ENCODE measurements at regions not wholly inside any gene's neighbourhood (a gene's known extent, or its start where the extent isn't known, plus 50 kb on each side); places are given as distances from the start of the nearest gene placed in this dataset.

- H4K20me1 ChIP-seq (ENCODE audit: control insufficient read depth, insufficient read depth, low read depth, low read length), result no peaks in the 10 kb centered on the region
- no peaks in the 10 kb centered on the region for H3K79me2 ChIP-seq (ENCODE audit: control insufficient read depth, low read length)
- TF ChIP-seq EZH2phosphoT487 (IDR thresholded peaks at IDR 0.05; ENCODE audit: borderline replicate concordance, low read length) (no peak), CTCF (IDR thresholded peaks at IDR 0.05; ENCODE audit: low read depth, low read length, poor library complexity, severe bottlenecking) (no peak)
- H3K36me3 ChIP-seq (ENCODE audit: control insufficient read depth, low read length), result no peaks in the 10 kb centered on the region
- no peaks in the 10 kb centered on the region for H3K4me1 ChIP-seq (ENCODE audit: control insufficient read depth, low read length)
- H3K4me3 ChIP-seq (ENCODE audit: low read length), result no peak overlapping the region
- H3K27me3 ChIP-seq (ENCODE audit: control insufficient read depth, low read length), result 0 out of 2 replicates have a peak, but pooled peaks cover 3% of the 10 kb centered on the region
- H3F3A ChIP-seq (ENCODE audit: control insufficient read depth, insufficient read depth), result no peaks in the 10 kb centered on the region
- H3K4me2 ChIP-seq (ENCODE audit: low read length), result no peak overlapping the region
- no peaks in the 10 kb centered on the region for H3K9me3 ChIP-seq (ENCODE audit: control insufficient read depth, insufficient read depth, low read length)
- no peaks in the 10 kb centered on the region for H3K9me2 ChIP-seq (replicated peaks; ENCODE audit: control insufficient read depth, low read length)
- no peak overlapping the region for H3K27ac ChIP-seq (ENCODE audit: low read depth, low read length)
Observed at GRCh38 chr14:59037620-59038019, 150.8 kb upstream of the DAAM1 start.

GRCh38 chr14:59038746-59039145, 149.7 kb upstream of the DAAM1 start:
- Histone ChIP-seq H3K27ac (ENCODE audit: low read depth, low read length) (no peak overlapping the region), H3K27me3 (ENCODE audit: control insufficient read depth, low read length) (no peaks in the 10 kb centered on the region), H3K79me2 (ENCODE audit: control insufficient read depth, low read length) (no peaks in the 10 kb centered on the region), H3K4me1 (ENCODE audit: control insufficient read depth, low read length) (no peaks in the 10 kb centered on the region), H3K4me3 (ENCODE audit: low read length) (no peak overlapping the region), H4K20me1 (ENCODE audit: control insufficient read depth, insufficient read depth, low read depth, low read length) (no peaks in the 10 kb centered on the region), H3K4me2 (ENCODE audit: low read length) (no peak overlapping the region), H3F3A (ENCODE audit: control insufficient read depth, insufficient read depth) (no peaks in the 10 kb centered on the region), H3K9me2 (replicated peaks; ENCODE audit: control insufficient read depth, low read length) (no peaks in the 10 kb centered on the region), H3K9me3 (ENCODE audit: control insufficient read depth, insufficient read depth, low read length) (no peaks in the 10 kb centered on the region), H3K36me3 (ENCODE audit: control insufficient read depth, low read length) (no peaks in the 10 kb centered on the region)
- TF ChIP-seq EZH2phosphoT487 (IDR thresholded peaks at IDR 0.05; ENCODE audit: borderline replicate concordance, low read length) (no peak), CTCF (IDR thresholded peaks at IDR 0.05; ENCODE audit: low read depth, low read length, poor library complexity, severe bottlenecking) (no peak)

- Histone ChIP-seq H3K9me3 (ENCODE audit: control insufficient read depth, insufficient read depth, low read length) (no peaks in the 10 kb centered on the region), H3F3A (ENCODE audit: control insufficient read depth, insufficient read depth) (no peaks in the 10 kb centered on the region), H3K79me2 (ENCODE audit: control insufficient read depth, low read length) (no peaks in the 10 kb centered on the region), H3K9me2 (replicated peaks; ENCODE audit: control insufficient read depth, low read length) (no peaks in the 10 kb centered on the region), H3K4me3 (ENCODE audit: low read length) (no peak overlapping the region), H3K36me3 (ENCODE audit: control insufficient read depth, low read length) (no peaks in the 10 kb centered on the region), H3K27ac (ENCODE audit: low read depth, low read length) (no peak overlapping the region), H3K4me1 (ENCODE audit: control insufficient read depth, low read length) (no peaks in the 10 kb centered on the region), H3K4me2 (ENCODE audit: low read length) (no peak overlapping the region), H3K27me3 (ENCODE audit: control insufficient read depth, low read length) (peaks cover 5% of the 10 kb centered on the region), H4K20me1 (ENCODE audit: control insufficient read depth, insufficient read depth, low read depth, low read length) (no peaks in the 10 kb centered on the region)
- no peak for TF ChIP-seq CTCF (IDR thresholded peaks at IDR 0.05; ENCODE audit: low read depth, low read length, poor library complexity, severe bottlenecking)
- no peak for TF ChIP-seq EZH2phosphoT487 (IDR thresholded peaks at IDR 0.05; ENCODE audit: borderline replicate concordance, low read length)
Observed at GRCh38 chr14:59041308-59041707, 147.2 kb upstream of the DAAM1 start.

- H3K27ac ChIP-seq (ENCODE audit: low read depth, low read length), result no peak overlapping the region
- H3K4me1 ChIP-seq (ENCODE audit: control insufficient read depth, low read length), result no peaks in the 10 kb centered on the region
- H3F3A ChIP-seq (ENCODE audit: control insufficient read depth, insufficient read depth), result no peaks in the 10 kb centered on the region
- H4K20me1 ChIP-seq (ENCODE audit: control insufficient read depth, insufficient read depth, low read depth, low read length), result no peaks in the 10 kb centered on the region
- no peaks in the 10 kb centered on the region for H3K36me3 ChIP-seq (ENCODE audit: control insufficient read depth, low read length)
- H3K79me2 ChIP-seq (ENCODE audit: control insufficient read depth, low read length), result no peaks in the 10 kb centered on the region
- H3K4me2 ChIP-seq (ENCODE audit: low read length), result no peak overlapping the region
- H3K27me3 ChIP-seq (ENCODE audit: control insufficient read depth, low read length), result peaks cover 17% of the 10 kb centered on the region
- H3K4me3 ChIP-seq (ENCODE audit: low read length), result no peak overlapping the region
- no peaks in the 10 kb centered on the region for H3K9me3 ChIP-seq (ENCODE audit: control insufficient read depth, insufficient read depth, low read length)
- no peak for TF ChIP-seq CTCF (IDR thresholded peaks at IDR 0.05; ENCODE audit: low read depth, low read length, poor library complexity, severe bottlenecking)
- no peak for TF ChIP-seq EZH2phosphoT487 (IDR thresholded peaks at IDR 0.05; ENCODE audit: borderline replicate concordance, low read length)
- H3K9me2 ChIP-seq (replicated peaks; ENCODE audit: control insufficient read depth, low read length), result no peaks in the 10 kb centered on the region
Observed at GRCh38 chr14:59044707-59045106, 143.8 kb upstream of the DAAM1 start.

Measured in DOHH2 (cell line).